Nucleus accumbens (tissue), 56 donors: ENCODE measurements at regions not wholly inside any gene's neighbourhood (a gene's known extent, or its start where the extent isn't known, plus 50 kb on each side); places are given as distances from the start of the nearest gene placed in this dataset.
A peak's percentile ranks its signal among the peaks of the same experiment; 100 is the strongest.

Experiments used
- DNase-seq, 56 donors: peaks; one replicate each; lab custom pipeline; 2025; lab: John Stamatoyannopoulos, UW

GRCh38 chr6:90656325-90656724 lies 69.5 kb upstream of the MAP3K7 start:
- DNase-seq: no peak

DNA sequence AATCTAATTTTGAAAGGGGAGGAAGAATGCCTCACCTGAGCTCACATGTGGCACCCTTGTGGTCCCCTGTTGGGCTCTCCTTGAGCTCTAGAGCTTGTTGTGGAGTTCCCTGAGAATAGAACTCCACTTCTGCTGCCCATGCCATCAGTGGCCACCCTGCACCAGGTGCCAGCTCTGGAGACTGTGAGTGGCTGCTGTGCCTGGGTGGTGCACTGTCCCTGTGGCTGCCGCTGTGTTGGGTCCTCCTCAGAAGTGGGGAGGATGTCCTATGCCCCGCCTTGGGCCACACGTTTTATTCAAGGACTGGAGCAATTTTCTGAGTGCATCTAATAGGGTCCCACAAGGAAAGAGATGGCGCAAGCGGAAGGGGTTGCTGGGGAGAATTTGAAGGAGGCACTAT lies 67.9 kb upstream of the MAP3K7 start:
- DNase-seq: no peak

- no peak for DNase-seq
These were observed 67.3 kb upstream of the MAP3K7 start for GRCh38 chr6:90654166-90654565.

DNA sequence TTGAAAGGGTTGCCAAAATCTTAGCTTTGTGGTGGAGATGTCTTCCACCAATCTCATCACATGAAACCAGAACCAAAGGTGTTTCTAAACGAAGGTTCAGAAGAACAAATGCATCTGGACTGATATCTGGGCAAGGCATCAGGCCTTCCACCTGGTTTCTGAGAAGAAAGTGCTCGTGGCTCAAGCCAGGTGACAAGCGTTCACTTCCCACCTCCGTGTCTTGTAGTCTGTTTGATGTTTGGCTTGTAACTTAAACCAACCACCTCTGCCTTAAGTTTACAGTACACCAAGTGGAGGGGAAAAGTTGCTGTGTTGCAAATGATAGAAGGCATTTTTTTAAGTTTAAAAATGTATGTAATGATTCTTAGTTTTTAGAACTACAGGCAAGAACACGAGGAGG lies 66.9 kb upstream of the MAP3K7 start:
- DNase-seq: no peak

DNA sequence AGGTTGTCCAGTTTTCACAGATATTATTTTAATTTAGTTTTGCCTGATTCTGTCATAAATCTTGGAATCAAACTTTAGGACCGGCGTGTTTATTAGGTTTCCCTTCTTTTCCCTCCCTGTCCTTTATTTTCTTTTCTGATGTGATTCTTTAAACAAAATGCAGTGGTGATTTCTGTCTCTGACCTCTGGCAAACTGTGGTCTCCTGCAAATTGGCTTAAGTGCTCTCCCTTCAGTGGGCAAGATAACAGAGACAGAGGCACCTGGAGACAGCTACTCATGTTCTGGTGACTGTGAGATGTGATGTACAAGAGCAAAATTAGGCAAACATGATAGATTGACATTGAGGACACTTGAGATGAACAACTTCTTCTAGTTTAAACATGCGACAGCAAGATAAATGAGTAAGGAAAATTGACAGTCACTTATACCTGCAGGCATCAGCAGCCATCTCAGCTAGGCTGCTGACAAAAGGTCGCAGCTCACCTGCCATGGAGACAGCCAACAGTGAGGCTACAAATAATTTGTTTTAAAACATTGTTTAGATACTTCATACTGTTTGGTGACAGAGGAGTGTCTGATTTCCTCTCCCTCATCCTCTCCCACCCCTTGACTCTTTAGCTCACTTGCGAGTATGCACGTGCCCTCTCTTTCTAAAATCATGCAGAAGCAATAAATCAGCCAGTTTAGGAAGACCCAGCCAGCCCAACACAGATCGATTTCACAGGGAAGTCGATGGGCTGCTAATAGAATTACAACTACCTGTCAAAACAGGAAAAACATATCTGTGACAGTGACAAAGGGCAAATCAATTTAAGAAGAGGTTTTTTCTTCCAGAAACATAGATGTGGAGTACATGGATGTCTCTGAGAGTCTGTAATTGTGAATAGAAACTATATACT lies 63.4 kb upstream of the MAP3K7 start:
- DNase-seq: no peak

- no peak for DNase-seq
These were observed 62.0 kb upstream of the MAP3K7 start for GRCh38 chr6:90648873-90649272.

GRCh38 chr6:90646940-90647339 lies 60.1 kb upstream of the MAP3K7 start:
- DNase-seq: no peak

DNA sequence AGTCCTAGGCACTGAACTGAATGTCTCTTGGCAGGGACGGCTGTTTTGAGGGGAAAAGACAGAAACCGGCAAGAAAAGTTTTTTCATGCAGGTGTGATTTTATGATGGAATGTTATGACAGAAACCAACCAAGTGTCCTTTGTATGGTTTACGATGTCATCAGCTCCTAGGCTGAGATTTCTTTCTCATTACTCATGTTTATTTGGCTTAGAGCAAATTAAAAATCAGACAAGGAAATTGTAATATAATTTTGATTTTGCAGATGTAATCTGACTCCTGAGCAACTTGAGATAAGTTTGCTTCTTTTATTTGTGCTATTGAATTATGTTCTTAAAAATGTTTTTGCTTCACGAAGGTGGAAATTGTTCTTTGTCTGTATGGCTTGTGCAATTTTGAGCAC lies 58.8 kb upstream of the MAP3K7 start:
- no peak for DNase-seq

DNA sequence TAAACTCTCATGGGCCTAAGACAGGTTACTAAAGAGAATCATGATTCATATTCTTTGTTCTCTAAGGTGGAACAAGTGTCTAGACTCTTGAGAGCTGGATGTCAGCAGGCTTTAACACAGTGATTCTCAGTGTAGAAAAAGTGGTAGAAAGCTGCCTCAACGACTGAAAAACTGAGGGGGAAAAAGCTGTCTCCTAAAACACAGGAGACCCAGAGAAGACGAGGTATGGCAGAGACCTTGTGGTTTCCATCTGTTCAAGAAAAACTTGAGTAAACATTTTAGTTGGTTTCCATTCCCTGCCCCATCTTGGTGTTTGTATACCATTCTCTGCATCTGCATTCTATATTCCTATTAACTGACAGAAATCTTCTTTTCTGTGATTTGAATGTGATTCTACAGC lies 57.6 kb upstream of the MAP3K7 start:
- peak in 3 of 56 donors; percentile 1 to 10 (median 3) for DNase-seq

GRCh38 chr6:90643381-90643780 lies 56.5 kb upstream of the MAP3K7 start:
- DNase-seq: no peak

DNA sequence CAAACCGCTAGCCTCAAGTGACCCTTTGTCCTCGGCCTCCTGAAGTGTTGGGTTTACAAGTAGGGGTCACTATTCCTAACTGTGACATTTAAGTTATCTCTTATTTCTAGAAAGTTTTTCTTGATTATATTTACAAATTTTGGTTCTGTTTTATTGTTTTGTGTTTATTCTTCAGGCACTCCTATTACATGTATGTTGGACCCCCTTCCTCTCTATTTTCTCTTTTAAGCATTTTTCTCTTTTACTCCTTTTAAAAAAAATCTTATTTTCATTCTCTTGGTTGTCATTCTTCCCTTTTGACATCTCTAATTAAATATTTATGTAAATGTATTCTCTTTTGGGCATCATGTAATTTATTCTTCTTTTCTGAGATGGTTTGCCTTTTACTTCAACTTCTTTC lies 50.4 kb upstream of the MAP3K7 start:
- no peak for DNase-seq
